NCI-H2196 (cell line): ENCODE measurements at regions not wholly inside any gene's neighbourhood (a gene's known extent, or its start where the extent isn't known, plus 50 kb on each side); places are given as distances from the start of the nearest gene placed in this dataset.

ENCODE experiments used
- DNase-seq: peaks from one replicate; lab custom pipeline; 2025; ENCODE audit not compliant: unreplicated experiment; lab: John Stamatoyannopoulos, UW

DNA sequence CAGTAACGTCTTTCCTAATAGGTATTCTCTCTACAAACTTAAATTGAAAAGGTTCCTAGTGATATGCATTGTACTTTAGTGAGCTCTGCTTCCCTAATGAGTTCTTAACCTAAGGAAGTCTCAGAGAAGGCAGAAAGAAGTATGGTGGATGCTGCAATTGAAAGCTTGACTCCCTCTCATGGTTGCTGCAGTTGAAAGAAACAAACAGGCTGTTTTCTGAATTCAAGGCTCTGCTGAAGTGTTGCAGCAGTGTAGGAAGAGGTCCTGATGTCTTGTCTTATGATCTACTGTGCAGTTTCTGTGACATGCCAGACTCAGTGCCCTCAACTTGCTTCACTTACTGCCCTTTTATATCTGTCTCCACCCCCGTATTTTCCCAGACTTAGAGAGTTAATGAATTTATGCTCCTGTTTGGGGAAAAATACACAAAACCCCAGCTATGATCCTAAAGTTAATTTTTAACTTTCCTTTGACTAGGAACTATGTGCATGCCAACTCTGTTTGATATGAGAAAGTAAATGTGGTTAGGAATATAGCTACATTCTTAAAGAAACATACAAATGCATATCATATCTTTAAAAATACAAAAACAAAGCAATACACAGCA is 655.3 kb upstream of the FAM98A start:
- DNase-seq: no peak

DNA sequence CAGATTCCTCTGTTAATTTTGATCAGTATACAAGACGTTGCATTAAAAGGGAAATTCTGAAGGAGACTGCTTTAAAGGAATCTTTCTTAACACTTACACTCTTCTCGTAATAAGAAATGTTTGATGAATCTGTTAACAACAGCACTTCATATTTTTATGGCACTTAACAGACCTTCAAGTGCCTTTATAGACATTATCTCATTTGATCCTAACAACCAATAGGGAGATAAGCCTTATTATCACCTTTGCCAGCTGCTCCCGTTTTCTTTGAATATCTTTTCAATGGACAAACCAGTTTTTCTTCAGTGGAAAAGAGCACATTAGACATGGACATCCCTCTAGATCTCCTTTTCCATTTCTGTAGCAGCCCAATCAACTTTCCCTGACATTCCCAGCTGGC is 653.0 kb upstream of the FAM98A start:
- no peak for DNase-seq

DNA sequence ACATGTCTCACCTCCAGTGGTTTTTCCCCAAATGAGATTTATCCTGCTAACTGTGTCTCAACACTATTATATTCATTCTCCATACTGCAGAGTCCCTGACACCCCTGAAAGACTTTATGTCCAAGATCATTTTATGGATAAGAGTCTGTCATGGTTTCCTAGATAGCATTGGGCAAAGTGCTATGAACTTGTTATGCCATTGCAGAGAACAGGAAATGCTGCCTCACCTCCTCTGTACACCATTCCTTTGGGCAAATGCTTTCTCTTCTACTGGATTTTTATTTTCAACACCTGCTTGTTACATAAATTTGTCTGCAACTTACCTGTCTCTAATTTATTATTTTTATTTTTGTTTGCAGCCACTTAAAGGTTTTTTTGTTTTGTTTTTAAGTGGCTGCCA is 652.5 kb upstream of the FAM98A start:
- no peak for DNase-seq

DNA sequence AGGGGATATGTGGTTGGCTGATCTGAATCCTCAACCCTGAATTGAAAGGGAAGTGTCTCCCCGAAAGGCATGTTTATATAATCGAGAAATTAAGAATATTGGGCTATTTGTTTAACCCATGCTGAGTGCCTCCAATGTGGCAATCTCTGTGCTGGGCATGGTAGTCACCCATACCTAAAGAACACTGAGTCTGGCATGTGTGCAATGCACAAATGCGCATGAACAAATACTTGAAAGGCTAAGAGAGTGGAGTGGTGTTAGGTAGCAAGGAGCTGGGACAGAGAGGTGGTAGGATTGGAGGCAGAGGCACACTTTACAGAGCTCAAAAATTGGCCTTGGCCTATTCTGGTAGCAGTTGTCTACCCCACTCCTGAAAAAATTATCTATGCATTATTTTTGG is 645.1 kb upstream of the FAM98A start:
- no peak for DNase-seq

DNA sequence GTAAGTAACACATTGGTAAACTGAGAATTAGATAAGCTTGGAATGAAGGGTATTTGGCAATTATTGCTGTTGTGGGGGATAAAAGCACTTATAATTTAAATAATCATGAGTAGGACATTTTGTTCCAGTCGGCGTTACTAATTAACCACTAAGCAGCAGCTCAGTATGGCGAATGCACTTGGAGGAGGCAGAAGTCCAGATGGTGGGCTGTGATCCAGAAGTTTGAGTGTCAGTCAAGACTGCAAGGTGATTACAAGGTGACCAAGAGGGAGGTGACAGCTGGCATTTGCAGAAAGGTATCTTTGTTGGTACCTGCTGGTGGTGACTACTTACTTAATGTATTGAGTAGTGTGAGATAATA is 643.6 kb upstream of the FAM98A start:
- no peak for DNase-seq

DNA sequence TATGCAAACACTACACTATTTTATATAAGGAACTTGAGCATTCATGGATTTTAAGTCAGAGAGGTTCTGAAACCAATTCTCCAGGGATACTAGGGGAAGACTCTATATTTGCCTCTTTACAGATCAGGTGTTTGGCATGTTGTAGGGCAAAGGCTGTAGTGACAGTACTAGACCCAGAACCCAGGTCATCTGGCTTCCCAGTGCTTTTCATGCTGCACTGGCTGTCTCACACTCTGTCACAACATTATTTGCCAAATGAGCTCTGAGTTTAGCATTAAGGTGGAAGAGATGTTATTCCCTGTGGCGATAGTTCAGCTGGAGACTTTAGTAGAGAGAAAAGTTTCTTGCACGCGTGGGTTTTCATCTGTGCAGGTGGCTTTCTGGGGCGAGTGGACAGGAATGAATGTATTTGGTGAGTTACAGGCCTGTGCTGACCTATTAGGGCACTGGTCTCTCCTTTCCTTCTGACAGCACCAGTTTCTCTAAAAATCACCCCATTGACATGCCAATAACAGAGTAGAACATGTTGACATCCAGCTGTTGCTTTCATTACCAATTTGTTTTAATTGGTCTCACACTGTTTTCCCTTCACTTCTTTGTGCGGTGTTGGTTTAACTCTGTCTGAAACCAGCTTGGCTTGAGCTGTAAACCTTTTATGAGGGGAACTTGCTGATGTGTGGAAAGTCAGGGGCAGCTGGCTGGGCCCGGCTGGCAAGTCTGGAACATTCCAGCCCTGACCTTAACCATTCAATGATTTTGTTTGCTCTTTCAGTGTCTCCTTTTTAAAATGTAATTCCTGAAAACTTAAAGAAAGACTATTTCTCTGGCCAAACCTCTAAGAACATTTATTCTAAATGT is 643.0 kb upstream of the FAM98A start:
- DNase-seq: no peak

DNA sequence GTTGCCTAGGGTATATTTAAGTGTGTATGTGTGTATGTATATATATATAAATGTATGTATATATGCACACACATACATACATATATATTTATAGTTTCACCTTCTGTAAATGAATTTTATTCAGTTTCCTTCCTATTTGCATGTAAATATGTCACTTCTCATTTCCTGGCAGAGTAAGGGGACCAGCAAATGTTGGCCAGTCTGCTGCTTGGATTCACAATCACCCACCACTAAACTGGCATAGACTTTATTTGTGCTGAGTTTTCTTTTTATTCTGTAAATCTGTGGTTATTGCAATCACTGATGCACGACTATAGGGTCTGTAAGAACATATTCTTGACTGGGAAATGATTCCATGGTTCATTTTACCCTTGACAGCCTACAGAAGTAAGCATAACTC is 640.4 kb upstream of the FAM98A start:
- DNase-seq: no peak

DNA sequence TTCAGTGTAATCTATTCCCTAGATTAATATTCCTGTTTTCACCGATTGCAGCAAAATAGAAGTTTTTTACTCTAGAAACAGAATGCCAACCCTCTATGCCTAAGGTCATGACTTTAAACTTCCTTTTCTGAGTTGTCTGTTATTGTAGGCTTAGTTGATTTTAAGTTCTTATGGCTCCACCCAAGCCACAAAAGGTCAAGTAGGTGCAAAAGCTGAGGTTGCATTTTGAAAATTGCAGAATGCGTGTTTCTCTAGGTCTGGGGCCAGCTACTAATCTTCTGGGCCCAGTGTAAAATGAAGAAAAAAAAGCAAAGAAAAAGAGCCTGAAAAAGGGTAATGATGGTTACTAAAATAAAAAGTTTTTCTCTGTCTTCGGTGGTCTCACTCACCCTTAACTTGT is 635.7 kb upstream of the FAM98A start:
- DNase-seq: no peak

DNA sequence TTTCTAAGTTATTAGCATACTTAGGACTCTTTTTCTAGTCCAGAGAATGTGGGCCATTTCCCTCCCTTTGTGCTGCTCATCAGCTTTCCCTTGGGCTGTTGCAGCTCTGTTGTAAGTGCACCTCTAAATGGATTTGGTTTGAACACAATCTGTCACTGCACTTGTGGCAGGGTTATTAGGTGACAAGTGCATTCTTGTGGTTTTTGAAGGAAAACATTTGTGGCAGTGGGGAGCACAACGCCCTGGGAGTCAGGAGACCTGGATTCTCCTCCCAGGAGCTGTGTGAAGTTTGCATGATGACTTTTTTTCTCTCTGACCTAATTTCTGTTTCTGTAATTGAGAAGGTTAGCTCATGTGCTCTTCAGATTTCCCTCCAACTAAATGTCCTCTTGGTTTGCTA is 630.9 kb upstream of the FAM98A start:
- DNase-seq: no peak

DNA sequence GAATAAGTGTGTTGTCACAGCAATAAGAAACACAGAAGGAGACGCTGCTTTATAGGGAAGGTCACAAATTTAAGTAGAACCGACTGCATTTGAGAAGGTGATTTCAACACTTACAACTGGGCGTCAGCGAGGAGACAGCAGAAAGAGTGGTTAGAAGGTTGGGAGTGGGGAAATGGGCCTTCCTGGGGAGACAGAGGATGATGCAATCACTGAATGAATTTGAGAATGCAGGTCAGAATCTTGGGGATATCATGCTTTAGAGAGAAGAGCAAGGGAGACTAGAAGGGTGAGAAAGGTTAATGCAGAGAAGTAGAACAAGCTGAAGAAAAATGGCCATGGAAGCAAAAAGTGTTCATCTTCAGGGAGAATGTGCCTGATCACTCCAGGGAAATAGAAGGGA is 616.1 kb upstream of the FAM98A start:
- no peak for DNase-seq

DNA sequence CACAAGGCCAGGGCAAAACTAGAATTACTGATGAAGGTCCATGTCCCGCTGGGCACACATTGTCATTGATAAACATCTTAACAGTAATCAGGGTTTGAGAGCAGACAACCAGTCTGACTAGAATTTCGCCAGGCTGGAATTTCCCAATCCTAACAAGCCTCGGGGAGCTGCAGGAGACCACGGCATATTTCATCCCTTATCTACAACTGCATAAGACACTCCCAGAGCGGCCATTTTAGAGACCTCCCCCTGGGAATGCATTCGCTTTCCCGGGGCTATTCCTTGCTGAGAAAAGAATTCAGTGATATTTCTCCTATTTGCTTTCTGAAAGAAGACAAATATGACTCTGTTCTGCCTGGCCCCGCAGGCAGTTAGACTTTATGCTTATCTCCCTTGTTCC is 611.3 kb upstream of the FAM98A start:
- peak; percentile 2 for DNase-seq

DNA sequence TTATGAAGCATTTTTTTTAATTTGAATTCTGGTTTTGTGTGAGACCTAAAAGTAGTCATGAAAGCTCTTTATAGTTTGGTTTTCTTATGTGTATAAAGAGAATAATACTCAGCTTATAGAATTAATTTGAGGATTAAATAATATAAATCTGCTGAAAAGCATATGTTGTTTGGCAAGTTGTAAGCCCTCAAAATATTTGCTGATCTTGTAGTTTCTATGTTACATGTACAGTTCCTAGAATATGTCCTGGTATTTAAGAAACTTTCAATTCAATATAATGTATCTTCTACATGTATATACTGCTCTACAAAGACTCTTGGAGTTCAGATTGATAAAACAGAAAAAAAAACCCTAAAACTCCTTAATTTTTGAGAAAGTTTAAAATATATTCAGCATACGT is 605.5 kb upstream of the FAM98A start:
- no peak for DNase-seq

DNA sequence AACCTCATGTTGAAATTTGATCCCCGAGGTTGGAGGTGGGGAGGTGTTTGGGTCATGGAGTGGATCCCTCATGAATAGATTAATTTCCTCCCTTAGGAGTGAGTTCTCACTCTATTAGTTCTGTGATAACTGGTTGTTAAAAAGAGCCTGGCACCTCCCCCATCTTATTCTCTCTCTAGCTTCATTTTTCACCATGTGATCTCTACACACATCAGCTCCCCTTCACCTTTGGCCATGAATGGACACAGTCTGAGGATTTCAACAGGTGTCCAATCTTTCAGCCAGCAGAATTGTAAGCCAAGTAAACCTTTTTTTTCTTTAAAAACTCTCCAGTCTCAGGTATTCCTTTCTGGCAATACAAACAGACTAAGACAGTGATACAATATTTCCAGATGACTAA is 602.0 kb upstream of the FAM98A start:
- DNase-seq: no peak

DNA sequence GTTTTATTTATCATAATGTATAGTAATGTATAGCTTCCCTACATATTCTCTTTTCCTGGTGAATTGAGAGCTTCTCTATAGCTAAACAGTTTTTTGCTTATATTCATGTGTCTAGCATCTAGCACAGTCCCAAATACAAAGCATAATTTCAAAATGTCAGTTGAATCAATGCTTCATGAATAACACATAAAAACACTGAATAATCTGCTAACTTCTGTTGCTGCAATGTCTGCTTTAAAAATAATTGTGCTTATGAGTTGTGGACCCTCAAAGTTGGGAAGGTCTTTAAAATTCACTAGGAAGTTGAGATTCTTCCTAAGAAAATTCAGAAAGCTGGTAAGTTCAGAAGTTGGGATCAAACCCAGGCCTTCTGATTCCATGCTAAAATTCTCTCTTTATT is 600.9 kb upstream of the FAM98A start:
- no peak for DNase-seq

DNA sequence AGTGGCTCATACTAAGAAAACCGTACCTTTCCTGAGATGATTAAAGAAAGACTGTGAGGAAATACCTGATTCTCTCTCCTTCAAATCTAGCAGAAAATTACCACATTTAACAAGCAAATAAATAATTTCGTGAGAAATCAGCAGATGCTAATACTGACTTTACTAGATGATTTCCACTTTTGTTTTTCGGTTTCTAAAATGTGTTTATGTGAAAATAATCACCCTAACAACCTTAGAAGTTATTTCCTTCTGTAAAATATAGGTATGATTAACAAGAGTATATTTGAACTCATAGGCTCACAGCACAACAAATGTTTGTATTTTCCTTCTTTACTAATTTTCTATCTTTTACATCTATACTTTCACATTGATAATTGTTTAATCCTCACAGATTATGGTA is 594.1 kb upstream of the FAM98A start:
- no peak for DNase-seq

DNA sequence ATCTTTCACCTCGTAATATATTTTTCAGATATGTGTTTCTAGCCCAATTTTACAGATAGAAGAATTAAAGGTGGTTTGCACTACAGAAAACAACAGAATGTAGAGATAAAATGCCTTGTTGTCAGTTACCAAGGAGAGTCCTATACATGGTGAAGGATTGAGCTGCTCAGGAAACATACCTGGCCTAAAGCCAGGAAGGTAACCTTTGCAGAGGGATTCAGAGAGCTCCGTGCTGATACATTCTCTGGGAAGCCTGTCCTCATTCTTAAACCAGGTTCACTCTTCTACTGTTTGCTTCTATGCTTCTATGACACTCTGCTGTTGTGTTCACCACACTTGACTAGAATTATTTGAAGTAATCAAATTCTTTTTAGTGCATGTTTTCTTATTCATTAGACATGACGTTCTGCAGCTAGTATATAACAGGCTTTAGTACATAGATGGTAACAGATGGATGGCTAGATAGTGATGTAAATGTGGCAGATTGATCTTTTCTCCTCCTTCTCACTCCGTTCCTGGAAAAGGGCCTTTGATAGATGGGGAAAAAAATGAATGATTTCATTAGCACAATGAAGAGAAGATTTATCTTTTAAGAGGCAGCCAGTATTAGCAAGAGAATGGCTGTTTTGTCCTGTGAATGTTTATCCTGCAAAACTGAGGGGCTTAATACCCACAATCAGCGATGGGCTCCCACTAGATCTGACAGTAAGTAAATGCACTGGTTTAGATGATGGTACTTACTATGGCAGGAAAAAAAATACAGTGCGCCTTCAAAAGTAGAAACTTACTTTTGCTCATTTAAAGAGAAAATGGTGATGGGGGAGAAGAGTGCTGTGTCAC is 589.6 kb upstream of the FAM98A start:
- no peak for DNase-seq

DNA sequence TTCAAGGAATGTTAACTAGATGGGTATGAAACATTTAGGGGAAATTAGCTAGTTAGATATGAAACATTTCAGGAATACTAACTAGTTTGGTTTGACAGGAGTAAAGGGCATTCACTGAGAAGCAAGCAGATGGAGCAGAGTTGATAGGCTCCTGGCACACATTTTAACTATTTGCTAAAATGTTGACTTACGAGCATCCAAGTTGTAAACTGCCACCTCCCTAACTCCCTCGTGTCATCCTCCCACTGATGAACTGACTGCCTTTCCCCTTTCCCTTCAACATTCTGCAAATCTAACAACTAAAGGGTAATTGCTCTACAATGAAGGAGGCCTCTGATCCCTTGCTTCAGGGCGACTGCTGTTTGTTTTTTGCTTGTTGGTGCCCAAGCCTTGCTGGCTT is 580.4 kb upstream of the FAM98A start:
- DNase-seq: no peak

DNA sequence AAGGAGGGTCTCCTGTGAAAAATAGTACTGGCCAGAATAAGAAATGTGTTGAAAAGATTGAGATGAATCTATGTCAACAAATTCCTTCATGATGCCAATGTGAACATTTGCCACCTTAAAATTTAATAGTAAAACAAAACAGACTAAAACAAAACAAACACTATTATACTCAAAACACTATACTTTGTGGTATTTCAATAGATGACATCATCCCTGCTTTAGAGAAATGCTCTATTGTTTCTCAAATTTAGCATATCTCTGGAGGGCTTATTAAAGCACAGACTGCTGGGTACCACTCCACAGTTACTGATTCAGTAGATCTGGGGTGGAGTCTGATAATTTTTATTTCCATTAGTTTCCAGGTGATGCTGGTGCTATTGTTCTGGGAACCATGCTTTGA is 579.4 kb upstream of the FAM98A start:
- DNase-seq: no peak

DNA sequence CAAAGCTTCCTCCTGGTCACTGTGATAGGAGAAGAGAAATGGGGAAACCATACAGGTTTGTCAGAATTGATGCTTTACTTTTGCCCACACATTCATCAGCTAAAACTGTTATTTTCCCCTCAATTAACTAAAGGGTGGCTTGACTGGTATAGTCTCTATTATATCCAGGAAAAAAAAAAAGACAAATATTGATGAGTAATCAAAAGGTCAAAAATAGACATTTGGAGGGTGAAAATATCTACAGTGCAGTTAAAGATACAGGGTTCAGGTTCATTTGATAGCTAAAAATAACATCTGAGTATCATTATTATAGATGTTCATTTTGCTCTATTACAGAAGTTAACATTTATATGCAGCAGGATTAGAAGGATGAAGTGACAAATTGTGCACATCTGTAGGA is 577.6 kb upstream of the FAM98A start:
- DNase-seq: no peak

DNA sequence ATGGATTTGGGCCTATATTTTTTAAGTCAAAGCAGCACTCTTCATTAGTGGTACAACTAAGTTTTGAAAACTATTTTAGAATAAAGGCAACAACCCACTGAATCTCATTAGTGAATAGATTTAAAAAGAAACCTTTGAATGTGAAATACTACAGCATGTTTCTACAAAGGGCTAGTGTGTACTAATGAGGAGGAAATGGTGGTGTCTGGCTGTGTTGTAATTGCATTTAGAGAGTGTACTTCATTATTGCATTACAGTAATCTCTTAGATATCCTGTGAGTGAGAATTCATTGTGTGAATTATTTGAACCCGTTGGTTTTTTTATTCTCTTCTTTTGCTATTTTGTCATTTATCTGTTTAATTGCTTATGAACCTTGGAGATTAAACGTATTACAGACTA is 575.4 kb upstream of the FAM98A start:
- no peak for DNase-seq

DNA sequence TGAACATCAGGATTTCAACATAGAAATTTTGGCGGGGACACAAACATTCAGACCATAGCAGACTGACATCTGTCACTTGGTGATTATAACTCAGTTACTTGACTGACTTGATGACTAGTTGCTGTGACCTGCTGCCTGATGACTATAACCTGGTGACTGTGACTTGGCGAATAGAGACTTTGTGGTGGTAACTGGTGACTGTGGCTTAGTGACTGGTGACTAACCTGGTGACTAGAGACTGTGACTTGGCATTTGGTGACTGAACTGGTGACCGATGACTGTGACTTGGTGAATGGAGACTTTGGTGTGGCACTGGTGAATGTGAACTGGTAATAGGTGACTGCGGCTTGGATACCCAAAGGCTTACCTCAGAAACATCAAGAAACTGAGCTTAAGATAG is 563.1 kb upstream of the FAM98A start:
- no peak for DNase-seq

DNA sequence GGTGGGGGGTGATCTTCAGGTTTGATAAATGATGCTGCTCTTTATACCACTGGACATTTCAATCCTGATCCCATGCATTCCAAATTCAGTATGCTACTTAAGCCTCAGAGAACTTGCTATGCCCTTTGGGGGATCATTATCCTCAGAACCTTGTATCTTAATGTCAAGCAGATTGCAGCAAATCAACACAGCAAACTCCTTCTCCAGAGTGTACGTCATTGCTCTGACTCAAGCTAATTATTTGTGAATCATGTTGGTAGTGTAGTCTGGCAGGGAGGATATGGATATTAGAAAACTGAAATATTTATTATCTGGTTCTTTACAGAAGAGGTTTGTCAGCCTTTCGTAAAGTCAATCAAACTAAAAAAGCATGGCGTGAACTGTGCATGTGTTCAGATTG is 562.5 kb upstream of the FAM98A start:
- no peak for DNase-seq
